Right atrium auricular region (tissue), 2 donors: ENCODE measurements at regions not wholly inside any gene's neighbourhood (a gene's known extent, or its start where the extent isn't known, plus 50 kb on each side); places are given as distances from the start of the nearest gene placed in this dataset.
A peak's percentile ranks its signal among the peaks of the same experiment; 100 is the strongest.

Source experiments
- DNase-seq: peaks from one replicate; pipeline ENCODE4 v3.0.0-alpha.2; 2019; ENCODE audit warnings: low spot score
- H3K27ac ChIP-seq, 2 donors: fragments of 200-600 bp; sonication (generic); 1 replicate in 1 of 2; 2 replicates in 1 of 2; pipeline ENCODE4 v1.5.1; 2016 to 2019
- H3K27me3 ChIP-seq, 2 donors: fragments of 200-600 bp; sonication (generic); one replicate each; pipeline versions ENCODE4 v1.5.1 to v1.6.0; 2017 to 2019
- H3K36me3 ChIP-seq: fragments of 200-600 bp; sonication (generic); one replicate; pipeline ENCODE4 v1.5.1; 2016
- H3K4me1 ChIP-seq, 2 donors: fragments of 200-600 bp; sonication (generic); one replicate each; pipeline versions ENCODE4 v1.5.1 to v1.6.0; 2017 to 2019
- H3K4me3 ChIP-seq, 2 donors: fragments of 200-600 bp; sonication (generic); 1 replicate in 1 of 2; 2 replicates in 1 of 2; pipeline ENCODE4 v1.5.1; 2017 to 2019; ENCODE audit warnings: mild to moderate bottlenecking in 1 of 2, moderate library complexity in 1 of 2
- H3K9me3 ChIP-seq, 2 donors: fragments of 200-600 bp; sonication (generic); one replicate each; pipeline ENCODE4 v1.5.1; 2019
- TF ChIP-seq, protein P1 (sequence below), 2 donors: fragments of 200-600 bp; sonication (generic); IDR thresholded peaks; one replicate each; pipeline ENCODE4 v1.5.1; 2019; ENCODE audit warnings: antibody characterized with exemption in 2 of 2

DNA sequence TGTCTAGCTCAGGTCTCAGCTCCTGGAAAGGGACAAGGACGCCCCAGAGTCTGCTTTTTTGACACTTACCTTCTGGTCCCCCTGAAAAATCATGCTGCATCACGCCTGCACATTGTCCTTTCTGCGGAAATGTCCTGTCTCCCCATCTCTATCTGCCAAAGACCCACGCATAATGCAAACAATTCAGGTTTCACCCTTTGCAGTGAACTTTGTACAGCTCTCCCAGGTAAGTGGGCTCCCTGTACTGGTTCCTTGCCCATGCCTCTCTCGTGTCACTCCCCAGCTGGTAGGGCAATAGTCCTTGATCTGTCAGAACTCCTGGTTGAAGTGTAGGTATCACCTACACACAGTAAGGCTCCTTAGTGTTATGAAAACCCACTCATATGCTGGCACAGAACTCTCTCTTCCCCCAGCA lies 102.9 kb upstream of the IRF2BP2 start:
- H3K27me3 ChIP-seq: no peaks in the 10 kb centered on the region
- no peaks in the 10 kb centered on the region for H3K9me3 ChIP-seq
- no peak overlapping the region for H3K4me3 ChIP-seq
- H3K27ac ChIP-seq: no peak overlapping the region
- TF ChIP-seq, protein P1, sequence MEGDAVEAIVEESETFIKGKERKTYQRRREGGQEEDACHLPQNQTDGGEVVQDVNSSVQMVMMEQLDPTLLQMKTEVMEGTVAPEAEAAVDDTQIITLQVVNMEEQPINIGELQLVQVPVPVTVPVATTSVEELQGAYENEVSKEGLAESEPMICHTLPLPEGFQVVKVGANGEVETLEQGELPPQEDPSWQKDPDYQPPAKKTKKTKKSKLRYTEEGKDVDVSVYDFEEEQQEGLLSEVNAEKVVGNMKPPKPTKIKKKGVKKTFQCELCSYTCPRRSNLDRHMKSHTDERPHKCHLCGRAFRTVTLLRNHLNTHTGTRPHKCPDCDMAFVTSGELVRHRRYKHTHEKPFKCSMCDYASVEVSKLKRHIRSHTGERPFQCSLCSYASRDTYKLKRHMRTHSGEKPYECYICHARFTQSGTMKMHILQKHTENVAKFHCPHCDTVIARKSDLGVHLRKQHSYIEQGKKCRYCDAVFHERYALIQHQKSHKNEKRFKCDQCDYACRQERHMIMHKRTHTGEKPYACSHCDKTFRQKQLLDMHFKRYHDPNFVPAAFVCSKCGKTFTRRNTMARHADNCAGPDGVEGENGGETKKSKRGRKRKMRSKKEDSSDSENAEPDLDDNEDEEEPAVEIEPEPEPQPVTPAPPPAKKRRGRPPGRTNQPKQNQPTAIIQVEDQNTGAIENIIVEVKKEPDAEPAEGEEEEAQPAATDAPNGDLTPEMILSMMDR (IDR thresholded peaks at IDR 0.05): no peak
- H3K36me3 ChIP-seq: no peaks in the 10 kb centered on the region
- no peak for DNase-seq
- peaks cover 0 to 39% of the 10 kb centered on the region in 2 donors for H3K4me1 ChIP-seq

DNA sequence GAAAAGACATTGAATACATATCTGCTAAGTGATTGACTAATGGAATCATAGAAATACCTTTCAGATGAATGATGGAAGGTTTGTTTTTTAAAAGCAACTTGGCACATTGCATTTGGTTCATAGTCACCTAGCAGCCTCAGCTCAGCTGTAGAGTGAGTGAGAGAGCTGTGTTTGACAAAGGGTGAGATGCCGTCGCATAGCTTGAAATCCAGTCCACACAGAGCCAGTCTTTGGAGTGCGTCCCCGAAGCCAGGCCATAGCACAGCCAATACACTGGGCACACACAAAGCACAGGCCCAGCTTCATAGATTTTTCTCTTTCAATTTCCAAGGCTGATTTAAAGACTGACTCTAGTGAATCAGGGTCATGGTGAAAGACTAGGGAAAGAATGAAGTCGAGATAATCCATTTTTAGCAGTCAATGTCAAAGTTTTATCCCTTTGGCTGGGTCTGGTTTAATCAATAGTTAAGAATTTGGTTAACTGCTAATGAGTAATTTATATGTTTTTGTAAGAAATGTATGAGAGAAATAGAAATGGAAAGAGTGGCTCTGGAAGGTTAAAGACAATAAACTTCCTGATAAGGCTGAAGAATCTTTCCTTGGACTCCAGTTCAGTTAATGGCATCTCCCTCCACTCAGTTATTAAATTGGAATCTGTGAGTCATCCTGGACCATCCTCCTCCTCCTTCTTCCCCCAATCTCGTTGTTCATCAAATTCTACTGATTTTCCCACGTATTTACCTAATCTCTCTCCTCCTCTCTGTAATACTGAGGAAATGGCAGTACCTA lies 101.2 kb upstream of the IRF2BP2 start:
- TF ChIP-seq, protein P1 (IDR thresholded peaks at IDR 0.05): no peak
- no peaks in the 10 kb centered on the region for H3K36me3 ChIP-seq
- peaks cover 0 to 21% of the 10 kb centered on the region in 2 donors for H3K4me1 ChIP-seq
- H3K4me3 ChIP-seq: no peak overlapping the region
- no peaks in the 10 kb centered on the region for H3K9me3 ChIP-seq
- no peak for DNase-seq
- H3K27me3 ChIP-seq: no peaks in the 10 kb centered on the region
- peak overlapping the region; percentile 68 to 83 for H3K27ac ChIP-seq

DNA sequence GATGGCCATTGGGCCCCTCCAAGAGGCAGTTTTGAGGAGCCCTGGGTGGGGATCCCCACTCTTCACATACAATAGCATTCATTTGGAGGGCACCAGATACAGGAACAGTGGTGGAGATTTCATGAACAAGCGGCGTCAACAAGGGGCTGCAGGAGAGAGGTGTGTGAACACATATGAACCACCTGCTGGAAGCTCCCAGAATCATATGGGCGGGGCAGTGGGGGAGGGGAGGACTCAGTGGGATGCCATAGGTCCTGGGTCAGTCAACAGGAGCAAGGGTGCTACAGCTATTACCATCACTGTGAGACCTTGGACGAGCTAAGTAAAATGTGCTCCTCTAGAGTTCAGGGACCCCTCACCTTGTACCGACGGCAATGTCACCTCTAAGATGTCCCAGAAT lies 100.4 kb upstream of the IRF2BP2 start:
- Histone ChIP-seq H3K36me3 (no peaks in the 10 kb centered on the region), H3K9me3 (no peaks in the 10 kb centered on the region), H3K4me3 (no peak overlapping the region), H3K27ac (peak overlapping the region; percentile 68 to 83), H3K4me1 (peaks cover 0 to 14% of the 10 kb centered on the region in 2 donors), H3K27me3 (no peaks in the 10 kb centered on the region)
- DNase-seq: no peak
- TF ChIP-seq, protein P1 (IDR thresholded peaks at IDR 0.05): no peak

DNA sequence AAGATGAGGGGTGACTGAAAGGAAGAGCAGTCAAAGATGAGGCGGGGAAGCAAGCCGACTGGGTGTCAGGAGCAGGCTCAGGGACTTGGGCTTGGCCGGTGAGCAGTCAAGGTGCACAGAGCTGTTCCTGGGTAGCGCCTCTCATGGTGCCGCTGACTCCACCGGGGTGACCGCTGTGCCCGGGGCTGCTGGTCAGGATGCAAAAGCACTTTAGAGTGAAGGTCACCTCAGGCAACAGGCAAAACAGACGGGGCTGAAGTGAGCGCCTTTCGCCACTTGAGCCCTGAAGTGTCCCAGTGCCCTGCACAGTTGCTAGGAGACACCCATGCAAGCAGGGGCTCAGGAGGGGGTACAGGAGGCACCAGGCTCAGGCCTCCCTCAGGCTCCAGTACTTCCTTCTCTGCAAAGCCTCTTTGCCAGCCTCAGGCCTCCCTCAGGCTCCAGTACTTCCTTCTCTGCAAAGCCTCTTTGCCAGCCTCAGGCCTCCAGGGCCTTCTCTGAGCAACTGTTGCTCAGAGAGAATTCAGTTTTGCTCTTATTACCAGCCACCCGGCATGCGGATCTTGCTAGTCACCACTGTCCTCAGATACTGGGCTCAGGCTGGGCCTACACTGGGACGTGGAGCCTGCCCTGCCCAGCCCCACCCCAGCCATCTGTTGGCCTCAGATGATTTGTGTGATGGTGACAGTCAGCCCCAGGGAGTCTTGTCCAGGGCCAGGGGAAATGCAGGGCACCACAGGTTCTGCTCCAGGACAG lies 99.7 kb upstream of the IRF2BP2 start:
- H3K27me3 ChIP-seq: no peaks in the 10 kb centered on the region
- peaks cover 0 to 11% of the 10 kb centered on the region in 2 donors for H3K4me1 ChIP-seq
- H3K4me3 ChIP-seq: no peak overlapping the region
- TF ChIP-seq, protein P1 (IDR thresholded peaks at IDR 0.05): no peak
- no peak for DNase-seq
- peak overlapping the region; percentile 68 to 83 for H3K27ac ChIP-seq
- no peaks in the 10 kb centered on the region for H3K36me3 ChIP-seq
- no peaks in the 10 kb centered on the region for H3K9me3 ChIP-seq

DNA sequence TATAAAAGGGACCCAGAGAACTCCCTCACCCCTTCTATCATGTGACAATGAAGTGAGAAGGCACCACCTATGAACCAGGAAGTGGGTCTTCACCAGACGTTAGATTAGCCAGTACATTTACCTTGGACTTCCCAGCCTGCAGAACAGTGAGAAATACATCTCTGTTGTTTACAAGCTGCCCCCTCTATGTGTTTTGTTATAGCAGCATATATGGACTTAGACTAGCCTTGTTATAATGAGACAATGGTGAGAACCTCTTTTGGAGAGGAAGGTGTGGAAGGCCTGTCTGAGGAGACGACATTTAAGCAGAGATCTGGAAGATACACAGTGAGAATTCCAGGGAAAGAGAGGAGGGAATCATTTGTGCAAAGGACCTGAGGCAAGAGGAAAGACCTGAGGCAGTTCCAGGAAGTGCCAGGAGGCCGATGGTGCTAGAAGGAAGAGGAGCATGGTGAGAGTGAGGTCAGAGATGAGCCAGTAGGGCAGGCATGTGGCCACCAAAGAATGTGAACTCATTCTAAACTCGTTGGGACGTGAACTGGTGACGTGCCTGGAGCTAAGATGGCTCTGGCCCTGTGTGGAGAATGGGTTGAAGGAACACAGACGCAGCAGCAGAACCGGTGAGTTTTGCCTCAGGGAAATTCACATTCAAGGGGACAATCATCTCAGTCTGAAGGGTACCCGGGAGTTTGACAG lies 98.9 kb upstream of the IRF2BP2 start:
- no peaks in the 10 kb centered on the region for H3K36me3 ChIP-seq
- TF ChIP-seq, protein P1 (IDR thresholded peaks at IDR 0.05): no peak
- no peaks in the 10 kb centered on the region for H3K27me3 ChIP-seq
- no peak overlapping the region for H3K4me3 ChIP-seq
- peak overlapping the region; percentile 68 to 83 for H3K27ac ChIP-seq
- peaks cover 0 to 11% of the 10 kb centered on the region in 2 donors for H3K4me1 ChIP-seq
- DNase-seq: peak; percentile 38
- no peaks in the 10 kb centered on the region for H3K9me3 ChIP-seq
